SK-N-SH treated with all-trans-retinoic acid at 6 μM for 48 hours (cell line): ENCODE measurements at regions not wholly inside any gene's neighbourhood (a gene's known extent, or its start where the extent isn't known, plus 50 kb on each side); places are given as distances from the start of the nearest gene placed in this dataset.
A peak's percentile ranks its signal among the peaks of the same experiment; 100 is the strongest.

ENCODE experiments used
- ATAC-seq: fragments of 200-7000 bp; cut with Tn5 transposase; 3 replicates; pipeline ENCODE4 v1.9.1; 2020; ENCODE audit warnings: mild to moderate bottlenecking, moderate library complexity
- ARNTL ChIP-seq: fragments of 450-650 bp; formaldehyde crosslinking; IDR thresholded peaks from 2 replicates; pipeline ENCODE4 v1.5.0; 2020; ENCODE audit warnings: low read depth, mild to moderate bottlenecking, moderate library complexity, borderline replicate concordance
- CREB5 ChIP-seq: fragments of 250-450 bp; sonication (Bioruptor Pico); IDR thresholded peaks from 2 replicates; pipeline ENCODE4 v1.5.1; 2020; ENCODE audit warnings: low read depth, mild to moderate bottlenecking, moderate library complexity
- CSDC2 ChIP-seq: fragments of 250-450 bp; sonication (Bioruptor Pico); IDR thresholded peaks from 2 replicates; pipeline ENCODE4 v1.5.0; 2020; ENCODE audit warnings: mild to moderate bottlenecking, moderate library complexity
- CSRNP3 ChIP-seq: fragments of 250-450 bp; sonication (Bioruptor Pico); IDR thresholded peaks from 2 replicates; pipeline ENCODE4 v1.5.1; 2021; ENCODE audit warnings: mild to moderate bottlenecking, moderate library complexity
- ISL1 ChIP-seq: fragments of 250-450 bp; sonication (Bioruptor Pico); IDR thresholded peaks from 2 replicates; pipeline ENCODE4 v2.1.2; 2022; ENCODE audit warnings: mild to moderate bottlenecking, moderate library complexity
- PATZ1 ChIP-seq: fragments of 250-450 bp; sonication (Bioruptor Pico); IDR thresholded peaks from 2 replicates; pipeline ENCODE4 v1.8.0; 2020; ENCODE audit warnings: mild to moderate bottlenecking, moderate library complexity, borderline replicate concordance
- POU6F1 ChIP-seq: fragments of 250-450 bp; sonication (Bioruptor Pico); IDR thresholded peaks from 2 replicates; pipeline ENCODE4 v1.8.0; 2021; ENCODE audit warnings: low read depth, mild to moderate bottlenecking, moderate library complexity, borderline replicate concordance
- PPARA ChIP-seq: fragments of 250-450 bp; sonication (Bioruptor Pico); IDR thresholded peaks from 2 replicates; pipeline ENCODE4 v1.5.0; 2020; ENCODE audit warnings: mild to moderate bottlenecking, borderline replicate concordance
- RARB ChIP-seq: fragments of 250-450 bp; sonication (Bioruptor Pico); IDR thresholded peaks from 2 replicates; pipeline ENCODE4 v1.8.0; 2021; ENCODE audit warnings: mild to moderate bottlenecking, moderate library complexity
- SNAI2 ChIP-seq: fragments of 250-450 bp; sonication (Bioruptor Pico); IDR thresholded peaks from 2 replicates; pipeline ENCODE4 v1.5.0; 2020; ENCODE audit warnings: mild to moderate bottlenecking, moderate library complexity
- TCF4 ChIP-seq: fragments of 250-450 bp; sonication (Bioruptor Pico); IDR thresholded peaks from 2 replicates; pipeline ENCODE4 v1.8.0; 2021; ENCODE audit warnings: mild to moderate bottlenecking, moderate library complexity, borderline replicate concordance
- TOX ChIP-seq: fragments of 250-450 bp; sonication (Bioruptor Pico); IDR thresholded peaks from 2 replicates; pipeline ENCODE4 v1.8.0; 2021; ENCODE audit warnings: mild to moderate bottlenecking, moderate library complexity, borderline replicate concordance
- TSHZ2 ChIP-seq: fragments of 250-450 bp; sonication (Bioruptor Pico); IDR thresholded peaks from 2 replicates; pipeline ENCODE4 v1.5.0; 2020; ENCODE audit warnings: mild to moderate bottlenecking, moderate library complexity
- ZC3H10 ChIP-seq: fragments of 250-450 bp; sonication (Bioruptor Pico); IDR thresholded peaks from 2 replicates; pipeline ENCODE4 v1.5.1; 2021; ENCODE audit warnings: mild to moderate bottlenecking, moderate library complexity
- ZFP3 ChIP-seq: fragments of 250-450 bp; sonication (Bioruptor Pico); IDR thresholded peaks from 2 replicates; pipeline ENCODE4 v1.5.0; 2020; ENCODE audit warnings: mild to moderate bottlenecking, moderate library complexity
- ZFP30 ChIP-seq: fragments of 450-650 bp; formaldehyde crosslinking; IDR thresholded peaks from 2 replicates; pipeline ENCODE4 v1.5.0; 2022; ENCODE audit warnings: mild to moderate bottlenecking, moderate library complexity
- ZNF70 ChIP-seq: fragments of 450-650 bp; formaldehyde crosslinking; IDR thresholded peaks from 2 replicates; pipeline ENCODE4 v1.5.0; 2020; ENCODE audit warnings: mild to moderate bottlenecking, moderate library complexity
- ZNF8 ChIP-seq: fragments of 450-650 bp; formaldehyde crosslinking; IDR thresholded peaks from 2 replicates; pipeline ENCODE4 v1.5.0; 2020; ENCODE audit warnings: mild to moderate bottlenecking, moderate library complexity

- ATAC-seq: no peak
- TF ChIP-seq CSDC2 (CRISPR knock-in tag): no peak
- TF ChIP-seq ZC3H10 (CRISPR knock-in tag): no peak
- no peak for TF ChIP-seq ZNF8 (CRISPR knock-in tag)
- TF ChIP-seq SNAI2 (CRISPR knock-in tag): no peak
- TF ChIP-seq TCF4 (CRISPR knock-in tag): no peak
- no peak for TF ChIP-seq ISL1
- TF ChIP-seq ARNTL (CRISPR knock-in tag): no peak
- TF ChIP-seq TOX (CRISPR knock-in tag): no peak
- no peak for TF ChIP-seq ZFP3 (CRISPR knock-in tag)
- TF ChIP-seq PATZ1 (CRISPR knock-in tag): no peak
- TF ChIP-seq CSRNP3 (CRISPR knock-in tag): no peak
- no peak for TF ChIP-seq TSHZ2 (CRISPR knock-in tag)
- no peak for TF ChIP-seq ZFP30 (CRISPR knock-in tag)
- TF ChIP-seq, all 23 proteins: peak for 0
These were observed 218.8 kb upstream of the RGS6 start for GRCh38 chr14:71713451-71713850.

- peak; percentile 41 for ATAC-seq
- TF ChIP-seq RARB (CRISPR knock-in tag): no peak
- no peak for TF ChIP-seq TSHZ2 (CRISPR knock-in tag)
- TF ChIP-seq ZFP3 (CRISPR knock-in tag): no peak
- TF ChIP-seq POU6F1: no peak
- no peak for TF ChIP-seq CSRNP3 (CRISPR knock-in tag)
- no peak for TF ChIP-seq TCF4 (CRISPR knock-in tag)
- no peak for TF ChIP-seq ZFP30 (CRISPR knock-in tag)
- no peak for TF ChIP-seq PPARA
- 0 out of 2 replicates have a peak, but pooled peaks have one; percentile 24 for TF ChIP-seq CREB5 (CRISPR knock-in tag)
- no peak for TF ChIP-seq ZNF70 (CRISPR knock-in tag)
- peak; percentile 77 for TF ChIP-seq ISL1
These were observed 218.0 kb upstream of the RGS6 start for GRCh38 chr14:71714225-71714624.
